GOT3 (cell line): ENCODE measurements at regions not wholly inside any gene's neighbourhood (a gene's known extent, or its start where the extent isn't known, plus 50 kb on each side); places are given as distances from the start of the nearest gene placed in this dataset.
"Not testable (repeated sequence)": the region's sequence is repeated elsewhere in the genome, so short reads cannot be mapped to it uniquely, and the experiment has no call there.

Source experiments
- DNase-seq: peaks from one replicate; lab custom pipeline; 2025; ENCODE audit warnings: mixed read lengths; lab: John Stamatoyannopoulos, UW

GRCh38 chr11:122022646-122023045 is 93.4 kb downstream of the BLID start:
- no peak for DNase-seq

- no peak for DNase-seq
Observed at GRCh38 chr11:122020902-122021301, 95.1 kb downstream of the BLID start.

GRCh38 chr11:122019908-122020694 is 95.9 kb downstream of the BLID start:
- no peak for DNase-seq

GRCh38 chr11:122007601-122008071 is 108.4 kb downstream of the BLID start:
- no peak for DNase-seq

GRCh38 chr11:122004446-122004845 is 111.6 kb downstream of the BLID start:
- DNase-seq = no peak

GRCh38 chr11:122002926-122003325 is 113.1 kb downstream of the BLID start:
- no peak for DNase-seq

- DNase-seq = no peak
Observed at GRCh38 chr11:122002047-122002446, 114.0 kb downstream of the BLID start.

GRCh38 chr11:121999651-122000050 is 116.4 kb downstream of the BLID start:
- no peak for DNase-seq

- no peak for DNase-seq
Observed at GRCh38 chr11:121996574-121996973, 119.4 kb downstream of the BLID start.

GRCh38 chr11:121983901-121984300 is 132.1 kb downstream of the BLID start:
- no peak for DNase-seq

GRCh38 chr11:121977914-121978313 is 138.1 kb downstream of the BLID start:
- DNase-seq = not testable (repeated sequence)

GRCh38 chr11:121968638-121969037 is 147.4 kb downstream of the BLID start:
- DNase-seq = no peak

- no peak for DNase-seq
Observed at GRCh38 chr11:121967131-121967704, 148.8 kb downstream of the BLID start.

- DNase-seq = no peak
Observed at GRCh38 chr11:121965330-121965729, 150.7 kb downstream of the BLID start.

GRCh38 chr11:121964591-121964990 is 151.4 kb downstream of the BLID start:
- DNase-seq = no peak

- DNase-seq = not testable (repeated sequence)
Observed at GRCh38 chr11:121963846-121964245, 152.2 kb downstream of the BLID start.

GRCh38 chr11:121961321-121961801 is 154.7 kb downstream of the BLID start:
- DNase-seq = no peak

GRCh38 chr11:121958971-121959325 is 157.1 kb downstream of the BLID start:
- DNase-seq = no peak

- DNase-seq = no peak
Observed at GRCh38 chr11:121958323-121958970, 157.6 kb downstream of the BLID start.

- no peak for DNase-seq
Observed at GRCh38 chr11:121953122-121953521, 162.9 kb downstream of the BLID start.

- no peak for DNase-seq
Observed at GRCh38 chr11:121950160-121950559, 165.9 kb downstream of the BLID start.

- DNase-seq = no peak
Observed at GRCh38 chr11:121946514-121946913, 169.5 kb downstream of the BLID start.
